NCI-H1694 (cell line): ENCODE measurements at regions not wholly inside any gene's neighbourhood (a gene's known extent, or its start where the extent isn't known, plus 50 kb on each side); places are given as distances from the start of the nearest gene placed in this dataset.
"Not testable (repeated sequence)": the region's sequence is repeated elsewhere in the genome, so short reads cannot be mapped to it uniquely, and the experiment has no call there.

ENCODE experiments used
- DNase-seq: peaks from one replicate; lab custom pipeline; 2025; lab: John Stamatoyannopoulos, UW

GRCh38 chr15:62218841-62219240, 53.8 kb upstream of the C2CD4B start:
- no peak for DNase-seq

GRCh38 chr15:62219799-62220198, 54.7 kb upstream of the C2CD4B start:
- DNase-seq: no peak

DNA sequence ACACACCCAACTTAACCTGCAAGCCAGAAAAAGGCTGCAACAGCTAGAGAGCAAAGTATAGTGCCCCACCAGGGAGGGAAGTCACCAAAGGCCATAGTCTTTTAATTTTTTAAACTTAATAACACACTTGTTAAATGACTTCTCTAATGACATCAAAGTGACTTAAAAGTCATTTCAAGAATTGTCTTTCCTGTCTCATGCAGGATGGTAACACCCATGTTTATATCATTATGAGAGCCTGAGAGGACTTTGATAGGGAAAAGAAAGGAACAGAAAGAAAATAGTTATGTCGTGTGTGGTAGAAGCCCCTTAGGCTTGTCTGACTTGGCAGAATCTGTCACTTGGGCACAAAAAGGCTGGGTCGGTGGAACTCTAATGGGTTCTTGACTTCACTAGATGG, 57.9 kb upstream of the C2CD4B start:
- DNase-seq: no peak

DNA sequence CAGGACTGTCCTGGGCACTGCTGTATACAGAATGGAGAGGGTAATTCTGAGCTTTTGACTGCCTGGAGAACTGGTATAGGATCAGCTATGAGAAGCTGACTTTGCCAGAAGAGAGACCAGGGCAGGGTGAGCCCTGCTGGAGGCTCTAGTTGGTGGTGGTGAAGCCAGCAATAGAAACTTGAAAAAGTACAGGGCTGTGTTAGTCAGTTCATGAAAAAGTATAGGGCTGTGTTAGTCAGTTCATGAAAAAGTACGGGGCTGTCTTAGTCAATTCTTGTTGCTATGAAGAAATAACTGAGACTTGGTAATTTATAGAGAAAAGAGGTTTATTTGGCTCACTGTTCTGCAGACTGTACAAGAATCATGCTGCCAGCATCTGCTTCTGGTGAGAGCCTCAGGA, 63.5 kb upstream of the C2CD4B start:
- no peak for DNase-seq

- DNase-seq: no peak
These were observed 66.8 kb upstream of the C2CD4B start for GRCh38 chr15:62231856-62232255.

- no peak for DNase-seq
These were observed 75.3 kb upstream of the C2CD4B start for GRCh38 chr15:62240121-62241096.

GRCh38 chr15:62241135-62241770, 76.2 kb upstream of the C2CD4B start:
- DNase-seq: no peak

GRCh38 chr15:62242999-62243398, 77.9 kb upstream of the C2CD4B start:
- DNase-seq: no peak

GRCh38 chr15:62244762-62245161, 79.7 kb upstream of the C2CD4B start:
- DNase-seq: no peak

DNA sequence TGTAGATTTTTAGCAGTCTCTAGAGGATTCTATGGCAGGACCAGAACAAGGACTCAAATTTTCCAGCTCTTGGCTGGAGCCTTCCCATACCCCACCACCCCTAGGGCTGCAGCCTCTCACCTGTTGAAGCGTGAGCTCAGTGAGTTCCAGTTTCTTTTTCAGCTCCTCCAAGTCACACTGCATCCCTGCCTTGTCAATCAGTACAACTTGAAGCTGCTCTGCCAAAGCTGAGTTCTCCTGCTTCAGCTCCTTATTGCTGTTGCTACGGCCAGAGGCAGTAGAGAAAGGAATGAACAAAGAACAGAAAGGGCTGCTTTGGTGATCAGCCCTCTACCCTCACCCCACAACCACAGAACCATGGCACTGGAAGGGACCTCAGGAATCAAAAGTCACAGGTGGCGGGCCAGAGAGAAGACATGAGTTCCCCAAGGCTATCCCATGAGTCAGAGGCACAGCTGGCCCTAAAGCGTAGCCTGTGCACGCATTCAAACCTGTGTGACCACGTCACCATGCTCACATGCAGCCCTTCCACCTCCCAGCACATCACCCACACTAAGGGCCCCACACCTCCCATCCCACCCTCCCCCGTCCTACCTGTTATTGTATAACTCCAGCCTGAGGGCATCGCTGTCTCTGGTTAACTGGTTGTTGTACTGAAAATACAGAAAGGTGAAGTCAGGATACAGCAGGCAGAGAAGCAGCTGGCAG, 83.3 kb upstream of the C2CD4B start:
- DNase-seq: no peak

GRCh38 chr15:62249501-62249900, 84.4 kb upstream of the C2CD4B start:
- DNase-seq: no peak

GRCh38 chr15:62250186-62250585, 85.1 kb upstream of the C2CD4B start:
- no peak for DNase-seq

- no peak for DNase-seq
These were observed 85.9 kb upstream of the C2CD4B start for GRCh38 chr15:62250978-62251377.

DNA sequence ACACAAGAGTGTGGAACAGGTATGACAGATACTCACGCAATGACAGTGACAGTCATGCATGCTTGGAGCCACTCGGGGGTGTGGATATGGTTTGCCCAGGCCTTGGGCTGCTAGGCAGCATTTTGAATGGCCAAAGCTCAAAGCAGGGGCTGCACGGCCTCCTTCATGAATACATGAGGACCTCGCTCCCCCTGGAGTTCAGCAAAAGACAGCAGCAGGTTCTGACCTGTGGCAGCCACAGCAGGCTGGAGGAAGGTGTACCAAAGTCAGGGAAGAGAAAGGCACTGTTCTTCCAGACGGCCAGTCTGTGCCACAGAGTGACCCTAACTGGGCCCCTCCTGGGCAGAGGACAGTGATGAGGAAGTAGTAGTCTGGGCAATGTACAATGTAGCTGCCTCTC, 88.2 kb upstream of the C2CD4B start:
- DNase-seq: no peak

GRCh38 chr15:62254137-62254934, 89.3 kb upstream of the C2CD4B start:
- peak; percentile 31 for DNase-seq

- not testable (repeated sequence) for DNase-seq
These were observed 91.3 kb upstream of the C2CD4B start for GRCh38 chr15:62256430-62256829.

DNA sequence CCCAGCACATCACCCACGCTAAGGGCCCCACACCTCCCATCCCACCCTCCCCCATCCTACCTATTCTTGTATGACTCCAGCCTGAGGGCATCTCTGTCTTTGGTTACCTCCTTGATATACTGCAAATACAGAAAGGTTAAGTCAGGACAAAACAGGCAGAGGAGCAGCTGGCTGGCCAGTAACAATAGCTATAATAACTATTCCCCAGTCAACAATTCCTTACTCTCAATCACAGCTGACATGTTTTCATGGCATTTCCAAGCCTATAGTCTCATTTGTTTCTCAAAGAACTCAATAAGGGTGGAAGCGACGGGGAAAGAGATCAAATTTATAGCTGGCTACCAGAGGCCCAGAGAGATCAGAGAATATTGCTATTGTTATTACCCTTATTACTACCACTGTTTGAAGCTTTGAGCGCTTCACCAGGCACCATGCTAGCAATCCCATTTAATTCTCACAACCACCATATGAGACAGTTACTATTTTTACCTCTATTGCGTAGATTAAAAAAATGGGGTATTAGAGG, 93.0 kb upstream of the C2CD4B start:
- DNase-seq: no peak

- no peak for DNase-seq
These were observed 97.3 kb upstream of the C2CD4B start for GRCh38 chr15:62262305-62262941.

DNA sequence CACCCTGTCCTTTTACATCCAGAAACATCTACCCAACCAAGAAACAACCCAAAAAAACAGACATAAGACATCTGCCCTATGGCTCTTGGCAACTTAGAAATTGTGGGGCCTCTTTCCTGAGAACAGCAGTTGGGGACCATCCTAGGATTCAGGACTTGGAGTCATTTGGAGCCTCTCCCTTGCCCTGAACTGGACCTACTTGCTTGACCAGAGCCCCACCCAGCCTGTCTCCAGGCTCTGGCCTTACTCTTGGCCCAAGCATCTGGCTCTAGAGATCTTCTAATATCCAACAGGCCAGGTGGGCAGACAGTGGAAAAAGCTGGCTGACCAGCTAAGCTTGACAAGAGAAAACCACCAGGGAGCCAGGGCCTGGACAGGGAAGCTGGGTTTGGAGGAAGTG, 99.1 kb upstream of the C2CD4B start:
- DNase-seq: no peak

DNA sequence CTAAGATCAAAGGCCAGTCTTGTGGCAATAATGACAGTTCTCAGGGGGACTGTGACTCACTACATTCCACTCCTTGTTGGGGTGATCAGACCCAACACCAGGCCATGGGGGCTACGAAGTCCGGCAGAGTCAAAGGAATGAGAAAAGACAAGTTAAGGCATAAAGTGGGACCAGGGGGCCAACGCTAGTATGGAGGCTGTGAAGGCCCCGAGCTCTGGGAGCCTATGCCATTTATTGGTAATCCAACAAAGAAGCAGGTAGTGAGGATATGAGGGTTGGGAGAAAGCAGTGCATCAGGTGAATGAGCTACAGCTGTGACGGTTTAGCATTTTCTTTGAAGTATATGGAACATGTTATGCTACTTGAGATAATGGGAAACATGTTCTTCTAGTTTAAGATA, 104.4 kb upstream of the C2CD4B start:
- DNase-seq: no peak
